ENCODE measurements at regions not wholly inside any gene's neighbourhood (a gene's known extent, or its start where the extent isn't known, plus 50 kb on each side); places are given as distances from the start of the nearest gene placed in this dataset.

- TF ChIP-seq ZNF114 (CRISPR knock-in tag; IDR thresholded peaks at IDR 0.05) (no peak), POLR2AphosphoS5 (IDR thresholded peaks at IDR 0.05; ENCODE audit: low read depth) (no peak), STAT1 (IDR thresholded peaks at IDR 0.05; ENCODE audit: unreplicated experiment) (no peak), NANOG (IDR thresholded peaks at IDR 0.05; ENCODE audit: borderline replicate concordance) (no peak)
- TF ChIP-seq, protein P1, sequence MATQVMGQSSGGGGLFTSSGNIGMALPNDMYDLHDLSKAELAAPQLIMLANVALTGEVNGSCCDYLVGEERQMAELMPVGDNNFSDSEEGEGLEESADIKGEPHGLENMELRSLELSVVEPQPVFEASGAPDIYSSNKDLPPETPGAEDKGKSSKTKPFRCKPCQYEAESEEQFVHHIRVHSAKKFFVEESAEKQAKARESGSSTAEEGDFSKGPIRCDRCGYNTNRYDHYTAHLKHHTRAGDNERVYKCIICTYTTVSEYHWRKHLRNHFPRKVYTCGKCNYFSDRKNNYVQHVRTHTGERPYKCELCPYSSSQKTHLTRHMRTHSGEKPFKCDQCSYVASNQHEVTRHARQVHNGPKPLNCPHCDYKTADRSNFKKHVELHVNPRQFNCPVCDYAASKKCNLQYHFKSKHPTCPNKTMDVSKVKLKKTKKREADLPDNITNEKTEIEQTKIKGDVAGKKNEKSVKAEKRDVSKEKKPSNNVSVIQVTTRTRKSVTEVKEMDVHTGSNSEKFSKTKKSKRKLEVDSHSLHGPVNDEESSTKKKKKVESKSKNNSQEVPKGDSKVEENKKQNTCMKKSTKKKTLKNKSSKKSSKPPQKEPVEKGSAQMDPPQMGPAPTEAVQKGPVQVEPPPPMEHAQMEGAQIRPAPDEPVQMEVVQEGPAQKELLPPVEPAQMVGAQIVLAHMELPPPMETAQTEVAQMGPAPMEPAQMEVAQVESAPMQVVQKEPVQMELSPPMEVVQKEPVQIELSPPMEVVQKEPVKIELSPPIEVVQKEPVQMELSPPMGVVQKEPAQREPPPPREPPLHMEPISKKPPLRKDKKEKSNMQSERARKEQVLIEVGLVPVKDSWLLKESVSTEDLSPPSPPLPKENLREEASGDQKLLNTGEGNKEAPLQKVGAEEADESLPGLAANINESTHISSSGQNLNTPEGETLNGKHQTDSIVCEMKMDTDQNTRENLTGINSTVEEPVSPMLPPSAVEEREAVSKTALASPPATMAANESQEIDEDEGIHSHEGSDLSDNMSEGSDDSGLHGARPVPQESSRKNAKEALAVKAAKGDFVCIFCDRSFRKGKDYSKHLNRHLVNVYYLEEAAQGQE (IDR thresholded peaks at IDR 0.05; ENCODE audit: unreplicated experiment) = no peak
- TF ChIP-seq, protein P2, sequence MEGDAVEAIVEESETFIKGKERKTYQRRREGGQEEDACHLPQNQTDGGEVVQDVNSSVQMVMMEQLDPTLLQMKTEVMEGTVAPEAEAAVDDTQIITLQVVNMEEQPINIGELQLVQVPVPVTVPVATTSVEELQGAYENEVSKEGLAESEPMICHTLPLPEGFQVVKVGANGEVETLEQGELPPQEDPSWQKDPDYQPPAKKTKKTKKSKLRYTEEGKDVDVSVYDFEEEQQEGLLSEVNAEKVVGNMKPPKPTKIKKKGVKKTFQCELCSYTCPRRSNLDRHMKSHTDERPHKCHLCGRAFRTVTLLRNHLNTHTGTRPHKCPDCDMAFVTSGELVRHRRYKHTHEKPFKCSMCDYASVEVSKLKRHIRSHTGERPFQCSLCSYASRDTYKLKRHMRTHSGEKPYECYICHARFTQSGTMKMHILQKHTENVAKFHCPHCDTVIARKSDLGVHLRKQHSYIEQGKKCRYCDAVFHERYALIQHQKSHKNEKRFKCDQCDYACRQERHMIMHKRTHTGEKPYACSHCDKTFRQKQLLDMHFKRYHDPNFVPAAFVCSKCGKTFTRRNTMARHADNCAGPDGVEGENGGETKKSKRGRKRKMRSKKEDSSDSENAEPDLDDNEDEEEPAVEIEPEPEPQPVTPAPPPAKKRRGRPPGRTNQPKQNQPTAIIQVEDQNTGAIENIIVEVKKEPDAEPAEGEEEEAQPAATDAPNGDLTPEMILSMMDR (conservative IDR thresholded peaks at IDR 0.05; ENCODE audit: low read depth in 2 of 2) = no peak
Measured at GRCh38 chr22:46097268-46097900, 52.9 kb upstream of the PPARA start (continued).

GRCh38 chr22:46098525-46099475 lies 51.5 kb upstream of the PPARA start:
- ATAC-seq = no peak
- H3K4me3 Mint-ChIP-seq = no peak overlapping the region
- no peaks in the 10 kb centered on the region for H3K9me3 Mint-ChIP-seq
- Histone ChIP-seq H2AFZ (no peak overlapping the region), H3K4me3 (no peak overlapping the region), H3K4me2 (no peak overlapping the region), H3K27me3 (ENCODE audit: insufficient read depth) (no peaks in the 10 kb centered on the region), H3K79me2 (replicated peaks; ENCODE audit: insufficient read depth) (no peaks in the 10 kb centered on the region), H3K9me2 (ENCODE audit: insufficient read depth) (no peaks in the 10 kb centered on the region), H3F3A (replicated peaks; ENCODE audit: low read depth) (no peaks in the 10 kb centered on the region), H4K20me1 (replicated peaks; ENCODE audit: insufficient read depth) (no peaks in the 10 kb centered on the region), H3K27ac (ENCODE audit: low read depth) (no peak overlapping the region), H3K36me3 (ENCODE audit: insufficient read depth) (no peaks in the 10 kb centered on the region), H3K4me1 (ENCODE audit: insufficient read depth) (no peaks in the 10 kb centered on the region)
- DNase-seq (ENCODE audit: low spot score) = no peak
- no peaks in the 10 kb centered on the region for H3K36me3 Mint-ChIP-seq (ENCODE audit: low read depth)
- no peak overlapping the region for H3K27ac Mint-ChIP-seq
- no peaks in the 10 kb centered on the region for H3K27me3 Mint-ChIP-seq (ENCODE audit: insufficient read depth, low read depth, poor library complexity)
- H3K4me1 Mint-ChIP-seq = no peaks in the 10 kb centered on the region
- TF ChIP-seq, protein P2 (conservative IDR thresholded peaks at IDR 0.05; ENCODE audit: low read depth in 2 of 2) = no peak
- TF ChIP-seq ZNF331 (CRISPR knock-in tag; IDR thresholded peaks at IDR 0.05; ENCODE audit: low read depth) (no peak), EZH2 (IDR thresholded peaks at IDR 0.05; ENCODE audit: low read depth, unreplicated experiment) (no peak), JUNB (IDR thresholded peaks at IDR 0.05; ENCODE audit: unreplicated experiment) (no peak), EZH2phosphoT487 (IDR thresholded peaks at IDR 0.05; ENCODE audit: unreplicated experiment) (no peak), STAT1 (IDR thresholded peaks at IDR 0.05; ENCODE audit: unreplicated experiment) (no peak), ETS1 (IDR thresholded peaks at IDR 0.05) (no peak), POLR2AphosphoS5 (IDR thresholded peaks at IDR 0.05; ENCODE audit: low read depth) (no peak), CREB1 (CRISPR knock-in tag; IDR thresholded peaks at IDR 0.05; ENCODE audit: low read depth) (no peak), NANOG (IDR thresholded peaks at IDR 0.05; ENCODE audit: borderline replicate concordance) (no peak), ZNF114 (CRISPR knock-in tag; IDR thresholded peaks at IDR 0.05) (no peak)
- TF ChIP-seq, protein P1 (IDR thresholded peaks at IDR 0.05; ENCODE audit: unreplicated experiment) = no peak

Measured in GM23338 (cell line).